ENCODE measurements at regions not wholly inside any gene's neighbourhood (a gene's known extent, or its start where the extent isn't known, plus 50 kb on each side); places are given as distances from the start of the nearest gene placed in this dataset.

DNA sequence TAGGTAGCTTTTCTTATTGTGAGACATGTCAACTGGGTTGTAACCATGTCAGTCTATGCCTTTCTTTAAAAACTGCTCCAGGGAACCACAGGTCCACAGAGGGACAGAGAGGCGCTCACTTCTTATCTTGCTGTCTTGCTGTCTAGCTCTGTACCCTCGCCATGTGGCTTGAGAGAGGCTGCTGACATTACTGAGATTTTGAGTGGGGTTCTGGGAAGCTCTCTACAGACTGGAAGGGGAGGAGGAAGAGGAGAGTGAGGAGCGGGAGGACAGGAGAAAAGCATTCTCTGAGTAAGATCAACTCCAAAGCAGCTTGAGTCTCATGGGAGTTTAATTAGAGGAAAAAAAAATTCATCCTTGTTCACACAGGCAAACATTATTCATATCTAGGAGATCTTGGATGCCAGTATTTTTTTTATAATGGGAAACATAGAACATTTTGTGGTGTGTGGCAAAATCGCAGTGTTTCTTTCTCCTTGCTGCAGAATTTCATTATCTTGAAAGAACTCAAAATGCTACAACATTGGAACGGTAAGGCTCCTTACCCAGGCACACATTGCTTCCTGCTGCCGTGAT lies 1037.0 kb upstream of the NR2F2 start:
- Histone ChIP-seq H3K9me2 (replicated peaks; ENCODE audit: insufficient read depth, low read length) (no peaks in the 10 kb centered on the region), H3K79me2 (ENCODE audit: low read length) (no peaks in the 10 kb centered on the region), H3K9me3 (ENCODE audit: low read length) (peaks cover 4% of the 10 kb centered on the region; the same call in 1 of the 2 replicates), H3K4me3 (ENCODE audit: low read length) (no peak overlapping the region), H3K27ac (ENCODE audit: low read length) (no peak overlapping the region), H2AFZ (ENCODE audit: low read length) (no peak overlapping the region), H3K36me3 (ENCODE audit: insufficient read depth, low read length) (no peaks in the 10 kb centered on the region), H3K4me2 (ENCODE audit: low read depth, low read length, poor library complexity, severe bottlenecking) (no peak overlapping the region), H3K4me1 (ENCODE audit: low read length) (no peaks in the 10 kb centered on the region), H4K20me1 (ENCODE audit: insufficient read depth, low read depth, low read length) (no peaks in the 10 kb centered on the region), H3K27me3 (ENCODE audit: low read length) (no peaks in the 10 kb centered on the region), H3K9ac (ENCODE audit: low read length) (no peak overlapping the region)
- no peak for DNase-seq

DNA sequence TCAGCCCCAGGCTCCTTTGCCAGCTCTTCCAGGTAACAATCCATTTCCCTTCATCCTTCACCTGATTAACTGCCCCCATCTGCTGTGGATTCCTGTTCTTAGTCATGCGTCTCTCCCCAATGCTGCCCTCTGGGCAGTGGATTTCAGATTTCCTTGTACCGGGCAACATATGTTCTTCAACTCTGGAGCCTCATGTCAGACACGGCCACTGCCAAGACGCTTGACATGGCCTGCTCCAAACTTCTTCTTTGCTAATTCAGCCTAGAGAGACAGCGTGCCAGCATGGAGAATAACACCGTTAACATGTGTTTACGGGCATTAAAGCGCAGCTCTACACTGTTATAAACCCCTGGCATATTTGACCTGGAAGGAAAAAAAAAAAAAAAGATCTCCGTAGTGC lies 1035.1 kb upstream of the NR2F2 start:
- no peaks in the 10 kb centered on the region for H3K4me1 ChIP-seq (ENCODE audit: low read length)
- H3K4me2 ChIP-seq (ENCODE audit: low read depth, low read length, poor library complexity, severe bottlenecking): no peak overlapping the region
- H3K36me3 ChIP-seq (ENCODE audit: insufficient read depth, low read length): no peaks in the 10 kb centered on the region
- H2AFZ ChIP-seq (ENCODE audit: low read length): no peak overlapping the region
- no peak overlapping the region for H3K9ac ChIP-seq (ENCODE audit: low read length)
- no peaks in the 10 kb centered on the region for H3K79me2 ChIP-seq (ENCODE audit: low read length)
- H3K27me3 ChIP-seq (ENCODE audit: low read length): no peaks in the 10 kb centered on the region
- H3K9me2 ChIP-seq (replicated peaks; ENCODE audit: insufficient read depth, low read length): no peaks in the 10 kb centered on the region
- no peak overlapping the region for H3K4me3 ChIP-seq (ENCODE audit: low read length)
- no peak overlapping the region for H3K27ac ChIP-seq (ENCODE audit: low read length)
- DNase-seq: no peak
- no peaks in the 10 kb centered on the region for H4K20me1 ChIP-seq (ENCODE audit: insufficient read depth, low read depth, low read length)
- H3K9me3 ChIP-seq (ENCODE audit: low read length): peaks cover 4% of the 10 kb centered on the region; the same call in 1 of the 2 replicates

DNA sequence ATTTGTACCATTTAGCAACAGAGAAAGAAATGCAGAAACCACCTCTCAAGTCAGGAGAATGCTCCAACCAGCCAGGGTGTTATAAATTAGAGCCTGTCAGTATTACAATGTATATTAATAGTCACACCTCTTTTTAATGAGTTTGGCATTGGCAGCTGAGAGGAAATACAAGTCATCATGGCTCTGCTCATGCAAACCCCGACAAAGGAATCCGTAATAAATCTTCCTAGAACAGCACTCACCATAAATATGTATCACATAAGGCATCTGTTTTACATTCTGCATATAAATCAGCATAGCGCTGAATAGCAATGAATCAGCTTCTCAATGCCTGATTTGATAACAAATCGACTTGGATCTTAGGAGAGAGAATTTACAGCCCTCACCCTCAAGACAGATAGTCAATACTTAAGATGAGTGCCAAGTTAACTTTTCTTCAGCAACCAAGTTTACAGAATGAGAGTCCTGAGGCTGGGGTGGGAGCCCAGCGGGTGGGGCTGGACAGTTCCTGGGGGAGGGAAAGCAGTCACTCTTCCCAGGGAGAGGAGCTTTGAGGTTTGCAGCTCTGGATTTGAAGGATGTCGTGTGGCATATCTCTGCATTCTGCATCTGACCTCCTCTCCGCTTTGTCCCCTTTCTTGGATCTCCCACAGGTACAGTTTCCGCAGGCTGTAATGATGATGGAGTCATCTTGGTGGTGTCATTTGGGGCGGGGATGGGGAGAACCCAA lies 1034.4 kb upstream of the NR2F2 start:
- no peak for DNase-seq
- no peaks in the 10 kb centered on the region for H4K20me1 ChIP-seq (ENCODE audit: insufficient read depth, low read depth, low read length)
- H3K4me3 ChIP-seq (ENCODE audit: low read length): no peak overlapping the region
- no peak overlapping the region for H3K27ac ChIP-seq (ENCODE audit: low read length)
- H3K9me3 ChIP-seq (ENCODE audit: low read length): peaks cover 4% of the 10 kb centered on the region; the same call in 1 of the 2 replicates
- no peaks in the 10 kb centered on the region for H3K9me2 ChIP-seq (replicated peaks; ENCODE audit: insufficient read depth, low read length)
- H3K4me2 ChIP-seq (ENCODE audit: low read depth, low read length, poor library complexity, severe bottlenecking): no peak overlapping the region
- H3K9ac ChIP-seq (ENCODE audit: low read length): no peak overlapping the region
- H3K4me1 ChIP-seq (ENCODE audit: low read length): no peaks in the 10 kb centered on the region
- no peak overlapping the region for H2AFZ ChIP-seq (ENCODE audit: low read length)
- no peaks in the 10 kb centered on the region for H3K79me2 ChIP-seq (ENCODE audit: low read length)
- no peaks in the 10 kb centered on the region for H3K36me3 ChIP-seq (ENCODE audit: insufficient read depth, low read length)
- no peaks in the 10 kb centered on the region for H3K27me3 ChIP-seq (ENCODE audit: low read length)

DNA sequence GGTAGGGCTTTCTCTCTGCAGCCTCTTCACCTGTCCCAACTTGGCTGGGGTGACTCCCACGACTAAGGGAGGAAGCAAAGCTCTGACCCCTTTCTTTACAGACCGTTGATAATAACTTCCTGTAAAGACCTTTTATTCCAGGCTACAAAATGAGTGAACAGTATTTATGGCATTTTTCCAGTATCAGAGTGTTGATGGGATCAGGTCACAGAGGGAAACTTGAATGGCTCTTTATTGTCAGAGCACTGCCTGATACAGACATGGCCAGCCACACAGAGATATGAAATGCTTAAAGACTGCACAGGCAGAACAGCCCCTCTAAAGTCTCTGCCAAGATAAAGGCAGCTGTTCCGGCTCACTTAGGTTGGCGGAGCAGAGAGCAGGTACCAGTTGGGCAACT lies 1033.9 kb upstream of the NR2F2 start:
- Histone ChIP-seq H3K4me2 (ENCODE audit: low read depth, low read length, poor library complexity, severe bottlenecking) (no peak overlapping the region), H3K36me3 (ENCODE audit: insufficient read depth, low read length) (no peaks in the 10 kb centered on the region), H4K20me1 (ENCODE audit: insufficient read depth, low read depth, low read length) (no peaks in the 10 kb centered on the region), H3K9me2 (replicated peaks; ENCODE audit: insufficient read depth, low read length) (no peaks in the 10 kb centered on the region), H3K4me1 (ENCODE audit: low read length) (no peaks in the 10 kb centered on the region), H3K4me3 (ENCODE audit: low read length) (no peak overlapping the region), H3K79me2 (ENCODE audit: low read length) (no peaks in the 10 kb centered on the region), H3K27me3 (ENCODE audit: low read length) (no peaks in the 10 kb centered on the region), H3K9ac (ENCODE audit: low read length) (no peak overlapping the region), H3K9me3 (ENCODE audit: low read length) (peaks cover 4% of the 10 kb centered on the region), H2AFZ (ENCODE audit: low read length) (no peak overlapping the region), H3K27ac (ENCODE audit: low read length) (no peak overlapping the region)
- DNase-seq: no peak

DNA sequence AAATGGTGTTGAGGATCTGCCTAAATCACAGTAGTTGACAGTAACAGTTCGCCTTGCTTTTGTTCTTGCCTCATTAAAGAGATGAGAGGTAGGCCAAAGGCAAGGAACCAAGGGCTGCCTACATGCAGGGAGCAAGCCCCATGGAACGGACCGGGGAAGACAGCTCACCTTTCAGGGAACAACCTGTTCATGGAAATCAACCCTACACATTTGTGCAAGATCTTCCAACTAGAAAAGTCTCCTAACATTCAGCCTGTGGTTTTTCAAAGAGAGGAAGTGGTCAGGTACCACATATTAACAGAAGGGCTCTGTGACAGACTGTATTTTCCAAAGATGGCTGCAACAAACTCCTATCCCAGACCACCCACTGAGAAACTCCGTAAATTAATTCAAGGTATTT lies 1031.8 kb upstream of the NR2F2 start:
- Histone ChIP-seq H3K4me3 (ENCODE audit: low read length) (no peak overlapping the region), H3K4me1 (ENCODE audit: low read length) (no peaks in the 10 kb centered on the region), H3K9ac (ENCODE audit: low read length) (no peak overlapping the region), H3K27ac (ENCODE audit: low read length) (no peak overlapping the region), H4K20me1 (ENCODE audit: insufficient read depth, low read depth, low read length) (no peaks in the 10 kb centered on the region), H2AFZ (ENCODE audit: low read length) (no peak overlapping the region), H3K9me2 (replicated peaks; ENCODE audit: insufficient read depth, low read length) (no peaks in the 10 kb centered on the region), H3K4me2 (ENCODE audit: low read depth, low read length, poor library complexity, severe bottlenecking) (no peak overlapping the region), H3K36me3 (ENCODE audit: insufficient read depth, low read length) (no peaks in the 10 kb centered on the region), H3K27me3 (ENCODE audit: low read length) (no peaks in the 10 kb centered on the region), H3K9me3 (ENCODE audit: low read length) (peaks cover 7% of the 10 kb centered on the region), H3K79me2 (ENCODE audit: low read length) (no peaks in the 10 kb centered on the region)
- no peak for DNase-seq

DNA sequence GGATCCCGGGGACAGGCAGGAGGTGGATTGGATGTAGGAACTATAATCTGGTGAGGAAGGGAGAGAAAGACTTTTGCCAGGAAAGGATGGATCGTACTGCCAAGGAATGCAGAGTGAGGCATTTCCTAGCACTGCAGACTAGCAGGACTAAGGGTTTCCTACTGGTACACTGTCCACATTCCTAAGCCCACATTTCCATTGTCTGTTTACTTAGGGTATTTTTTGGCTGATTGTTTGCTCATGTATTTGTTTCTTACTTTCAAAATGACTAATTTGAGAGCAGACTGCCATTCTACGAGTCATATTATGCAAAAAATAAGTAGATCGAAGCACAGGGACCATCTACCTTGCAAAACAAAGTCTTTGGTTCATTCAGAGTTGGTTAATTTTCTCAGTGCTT lies 1029.5 kb upstream of the NR2F2 start:
- Histone ChIP-seq H3K4me1 (ENCODE audit: low read length) (no peaks in the 10 kb centered on the region), H3K9me3 (ENCODE audit: low read length) (peaks cover 13% of the 10 kb centered on the region), H3K27me3 (ENCODE audit: low read length) (no peaks in the 10 kb centered on the region), H3K4me2 (ENCODE audit: low read depth, low read length, poor library complexity, severe bottlenecking) (no peak overlapping the region), H3K4me3 (ENCODE audit: low read length) (no peak overlapping the region), H3K9me2 (replicated peaks; ENCODE audit: insufficient read depth, low read length) (no peaks in the 10 kb centered on the region), H4K20me1 (ENCODE audit: insufficient read depth, low read depth, low read length) (no peaks in the 10 kb centered on the region), H3K36me3 (ENCODE audit: insufficient read depth, low read length) (no peaks in the 10 kb centered on the region), H2AFZ (ENCODE audit: low read length) (no peak overlapping the region), H3K79me2 (ENCODE audit: low read length) (no peaks in the 10 kb centered on the region), H3K9ac (ENCODE audit: low read length) (no peak overlapping the region), H3K27ac (ENCODE audit: low read length) (no peak overlapping the region)
- DNase-seq: no peak

DNA sequence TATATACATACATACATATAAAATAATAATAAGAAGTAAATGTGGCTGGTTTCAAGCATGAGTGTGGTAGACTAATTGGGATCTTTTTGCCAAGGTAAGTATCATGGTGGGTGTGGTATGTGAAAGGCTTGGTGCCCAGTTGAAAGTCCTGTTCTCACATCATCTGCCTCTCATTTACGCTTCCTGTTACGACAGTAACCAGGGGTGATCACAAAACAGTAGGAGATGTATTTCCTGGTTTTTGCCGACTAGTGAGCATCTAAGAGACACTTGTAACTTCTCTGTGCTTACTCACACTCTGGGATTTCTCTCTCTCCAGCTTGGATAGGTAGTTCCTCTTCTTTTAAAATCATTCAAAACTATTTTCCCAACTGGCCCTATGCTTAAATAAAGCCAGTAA lies 1028.3 kb upstream of the NR2F2 start:
- Histone ChIP-seq H3K27me3 (ENCODE audit: low read length) (no peaks in the 10 kb centered on the region), H3K27ac (ENCODE audit: low read length) (no peak overlapping the region), H3K4me1 (ENCODE audit: low read length) (no peaks in the 10 kb centered on the region), H3K36me3 (ENCODE audit: insufficient read depth, low read length) (no peaks in the 10 kb centered on the region), H3K9me3 (ENCODE audit: low read length) (peaks cover 16% of the 10 kb centered on the region), H3K4me3 (ENCODE audit: low read length) (no peak overlapping the region), H3K9ac (ENCODE audit: low read length) (no peak overlapping the region), H2AFZ (ENCODE audit: low read length) (no peak overlapping the region), H3K79me2 (ENCODE audit: low read length) (no peaks in the 10 kb centered on the region), H3K9me2 (replicated peaks; ENCODE audit: insufficient read depth, low read length) (no peaks in the 10 kb centered on the region), H3K4me2 (ENCODE audit: low read depth, low read length, poor library complexity, severe bottlenecking) (no peak overlapping the region), H4K20me1 (ENCODE audit: insufficient read depth, low read depth, low read length) (no peaks in the 10 kb centered on the region)
- DNase-seq: no peak

DNA sequence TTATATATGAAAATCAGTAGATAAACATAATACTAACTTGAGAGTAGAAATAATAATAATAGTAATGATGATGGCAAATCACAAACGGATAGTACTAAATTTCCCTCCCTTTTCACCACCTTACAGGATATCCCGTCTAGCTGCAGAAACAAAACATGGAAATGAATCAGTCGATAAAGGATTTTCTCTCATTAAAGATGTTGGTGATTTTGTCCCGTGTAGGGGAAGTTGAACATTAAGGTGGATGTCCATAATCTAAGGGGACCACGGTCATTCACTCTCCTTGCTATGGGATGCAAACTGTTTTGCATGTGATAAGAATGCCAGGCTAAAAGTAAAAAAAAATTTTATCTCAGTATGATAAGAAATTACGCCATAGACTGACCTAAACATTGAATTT lies 1027.7 kb upstream of the NR2F2 start:
- H3K9me2 ChIP-seq (replicated peaks; ENCODE audit: insufficient read depth, low read length): no peaks in the 10 kb centered on the region
- H4K20me1 ChIP-seq (ENCODE audit: insufficient read depth, low read depth, low read length): no peaks in the 10 kb centered on the region
- DNase-seq: no peak
- no peaks in the 10 kb centered on the region for H3K79me2 ChIP-seq (ENCODE audit: low read length)
- no peak overlapping the region for H2AFZ ChIP-seq (ENCODE audit: low read length)
- H3K27me3 ChIP-seq (ENCODE audit: low read length): no peaks in the 10 kb centered on the region
- H3K4me1 ChIP-seq (ENCODE audit: low read length): no peaks in the 10 kb centered on the region
- H3K4me3 ChIP-seq (ENCODE audit: low read length): no peak overlapping the region
- no peak overlapping the region for H3K9ac ChIP-seq (ENCODE audit: low read length)
- H3K36me3 ChIP-seq (ENCODE audit: insufficient read depth, low read length): no peaks in the 10 kb centered on the region
- no peak overlapping the region for H3K4me2 ChIP-seq (ENCODE audit: low read depth, low read length, poor library complexity, severe bottlenecking)
- no peak overlapping the region for H3K27ac ChIP-seq (ENCODE audit: low read length)
- H3K9me3 ChIP-seq (ENCODE audit: low read length): peaks cover 15% of the 10 kb centered on the region

Data from Karpas-422 (cell line).